ENCODE measurements at regions not wholly inside any gene's neighbourhood (a gene's known extent, or its start where the extent isn't known, plus 50 kb on each side); places are given as distances from the start of the nearest gene placed in this dataset.

DNA sequence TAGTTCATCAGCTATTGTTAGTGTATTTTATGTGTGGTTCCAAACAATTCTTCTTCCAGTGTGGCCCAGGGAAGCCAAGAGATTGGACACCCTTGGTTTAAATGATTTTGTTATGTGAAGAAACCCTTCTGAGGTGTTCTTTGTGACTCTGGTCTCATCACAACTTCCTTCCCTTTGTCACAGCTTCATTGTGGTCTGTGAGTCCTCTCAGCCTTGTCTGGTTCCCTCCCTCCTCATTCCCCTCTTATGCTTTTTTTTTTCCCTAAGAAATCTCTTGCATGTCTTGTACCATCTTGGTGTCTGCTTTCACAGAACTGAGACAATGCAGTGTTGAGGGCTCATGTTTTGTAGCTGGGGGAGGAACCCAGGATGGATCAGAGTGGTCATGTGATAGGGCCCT is 118.9 kb downstream of the TMEM182 start:
- TF ChIP-seq KAT7 (CRISPR knock-in tag; IDR thresholded peaks at IDR 0.05; ENCODE audit: borderline replicate concordance) (no peak), ELF4 (CRISPR knock-in tag; IDR thresholded peaks at IDR 0.05; ENCODE audit: low read depth) (no peak), PRRX2 (CRISPR knock-in tag; IDR thresholded peaks at IDR 0.05) (no peak), NFATC4 (CRISPR knock-in tag; IDR thresholded peaks at IDR 0.05) (no peak), HMGA2 (CRISPR knock-in tag; IDR thresholded peaks at IDR 0.05) (no peak), CTCF (IDR thresholded peaks at IDR 0.05) (no peak), FOXP4 (CRISPR knock-in tag; IDR thresholded peaks at IDR 0.05) (no peak), STAT6 (CRISPR knock-in tag; conservative IDR thresholded peaks at IDR 0.05; ENCODE audit: low read depth) (no peak), GTF2I (CRISPR knock-in tag; conservative IDR thresholded peaks at IDR 0.05) (no peak), SP1 (CRISPR knock-in tag; conservative IDR thresholded peaks at IDR 0.05) (no peak), TCF7 (CRISPR knock-in tag; IDR thresholded peaks at IDR 0.05; ENCODE audit: low read depth) (no peak)
- TF ChIP-seq, protein P1, sequence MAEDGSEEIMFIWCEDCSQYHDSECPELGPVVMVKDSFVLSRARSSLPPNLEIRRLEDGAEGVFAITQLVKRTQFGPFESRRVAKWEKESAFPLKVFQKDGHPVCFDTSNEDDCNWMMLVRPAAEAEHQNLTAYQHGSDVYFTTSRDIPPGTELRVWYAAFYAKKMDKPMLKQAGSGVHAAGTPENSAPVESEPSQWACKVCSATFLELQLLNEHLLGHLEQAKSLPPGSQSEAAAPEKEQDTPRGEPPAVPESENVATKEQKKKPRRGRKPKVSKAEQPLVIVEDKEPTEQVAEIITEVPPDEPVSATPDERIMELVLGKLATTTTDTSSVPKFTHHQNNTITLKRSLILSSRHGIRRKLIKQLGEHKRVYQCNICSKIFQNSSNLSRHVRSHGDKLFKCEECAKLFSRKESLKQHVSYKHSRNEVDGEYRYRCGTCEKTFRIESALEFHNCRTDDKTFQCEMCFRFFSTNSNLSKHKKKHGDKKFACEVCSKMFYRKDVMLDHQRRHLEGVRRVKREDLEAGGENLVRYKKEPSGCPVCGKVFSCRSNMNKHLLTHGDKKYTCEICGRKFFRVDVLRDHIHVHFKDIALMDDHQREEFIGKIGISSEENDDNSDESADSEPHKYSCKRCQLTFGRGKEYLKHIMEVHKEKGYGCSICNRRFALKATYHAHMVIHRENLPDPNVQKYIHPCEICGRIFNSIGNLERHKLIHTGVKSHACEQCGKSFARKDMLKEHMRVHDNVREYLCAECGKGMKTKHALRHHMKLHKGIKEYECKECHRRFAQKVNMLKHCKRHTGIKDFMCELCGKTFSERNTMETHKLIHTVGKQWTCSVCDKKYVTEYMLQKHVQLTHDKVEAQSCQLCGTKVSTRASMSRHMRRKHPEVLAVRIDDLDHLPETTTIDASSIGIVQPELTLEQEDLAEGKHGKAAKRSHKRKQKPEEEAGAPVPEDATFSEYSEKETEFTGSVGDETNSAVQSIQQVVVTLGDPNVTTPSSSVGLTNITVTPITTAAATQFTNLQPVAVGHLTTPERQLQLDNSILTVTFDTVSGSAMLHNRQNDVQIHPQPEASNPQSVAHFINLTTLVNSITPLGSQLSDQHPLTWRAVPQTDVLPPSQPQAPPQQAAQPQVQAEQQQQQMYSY (CRISPR knock-in tag; IDR thresholded peaks at IDR 0.05) = no peak
- TF ChIP-seq, protein P2, sequence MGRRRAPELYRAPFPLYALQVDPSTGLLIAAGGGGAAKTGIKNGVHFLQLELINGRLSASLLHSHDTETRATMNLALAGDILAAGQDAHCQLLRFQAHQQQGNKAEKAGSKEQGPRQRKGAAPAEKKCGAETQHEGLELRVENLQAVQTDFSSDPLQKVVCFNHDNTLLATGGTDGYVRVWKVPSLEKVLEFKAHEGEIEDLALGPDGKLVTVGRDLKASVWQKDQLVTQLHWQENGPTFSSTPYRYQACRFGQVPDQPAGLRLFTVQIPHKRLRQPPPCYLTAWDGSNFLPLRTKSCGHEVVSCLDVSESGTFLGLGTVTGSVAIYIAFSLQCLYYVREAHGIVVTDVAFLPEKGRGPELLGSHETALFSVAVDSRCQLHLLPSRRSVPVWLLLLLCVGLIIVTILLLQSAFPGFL (CRISPR knock-in tag; IDR thresholded peaks at IDR 0.05; ENCODE audit: borderline replicate concordance) = no peak
- Mint-ChIP-seq H3K4me1 (no peaks in the 10 kb centered on the region), H3K9me3 (peaks cover 39% of the 10 kb centered on the region), H3K36me3 (peaks cover 27% of the 10 kb centered on the region), H3K27ac (no peak overlapping the region), H3K4me3 (no peak overlapping the region), H3K27me3 (ENCODE audit: low read depth) (peaks cover 4% of the 10 kb centered on the region)
- CTCF ChIA-PET = no interaction called here
- POLR2A ChIA-PET = no interaction called here
- DNase-seq (ENCODE audit: low spot score) (no peak), ATAC-seq (no peak)

- Mint-ChIP-seq H3K36me3 (no peaks in the 10 kb centered on the region; the same call in 1 of the 2 replicates), H3K4me1 (no peaks in the 10 kb centered on the region), H3K4me3 (no peak overlapping the region), H3K9me3 (peaks cover 6% of the 10 kb centered on the region), H3K27ac (no peak overlapping the region), H3K27me3 (ENCODE audit: low read depth) (peaks cover 4% of the 10 kb centered on the region; the same call in 1 of the 2 replicates)
- no peak for DNase-seq (ENCODE audit: low spot score)
- TF ChIP-seq ZNF512 (CRISPR knock-in tag; IDR thresholded peaks at IDR 0.05; ENCODE audit: borderline replicate concordance) (0 out of 2 replicates have a peak, but pooled peaks have one; percentile 55), ZNF671 (CRISPR knock-in tag; IDR thresholded peaks at IDR 0.05) (no peak)
- CTCF ChIA-PET = interaction anchor here (0.9 to 1.5 kb wide), 2 partner anchors 45 kb away, joined by 4 to 5 read pairs; no protein-coding TSS in a partner anchor
- no peak for ATAC-seq
- POLR2A ChIA-PET = no interaction called here
Observed at GRCh38 chr2:102886216-102886893, 124.5 kb downstream of the TMEM182 start.

Data from WTC11 (cell line).